ENCODE measurements at regions not wholly inside any gene's neighbourhood (a gene's known extent, or its start where the extent isn't known, plus 50 kb on each side); places are given as distances from the start of the nearest gene placed in this dataset.
"Not testable (repeated sequence)": the region's sequence is repeated elsewhere in the genome, so short reads cannot be mapped to it uniquely, and the experiment has no call there.

DNA sequence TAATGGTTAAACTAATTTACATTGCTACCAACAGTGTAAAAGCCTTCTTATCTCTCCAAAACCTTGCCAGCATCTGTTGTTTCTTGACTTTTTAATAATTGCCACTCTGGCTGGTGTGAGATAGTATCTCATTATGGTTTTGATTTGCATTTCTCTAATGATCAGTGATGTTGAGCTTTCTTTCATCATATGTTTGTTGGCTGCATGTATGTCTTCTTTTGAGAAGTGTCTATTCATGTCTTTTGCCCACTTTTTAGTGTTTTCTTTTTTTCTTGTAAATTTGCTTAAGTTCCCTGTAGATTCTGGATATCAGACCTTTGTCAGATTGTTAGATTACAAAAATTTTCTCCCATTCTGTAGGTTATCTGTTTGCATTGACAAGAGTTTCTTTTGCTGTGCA, 77.0 kb upstream of the MANSC4 start:
- TF ChIP-seq CTCF (conservative IDR thresholded peaks at IDR 0.05; ENCODE audit: low read length); EZH2phosphoT487 (IDR thresholded peaks at IDR 0.05; ENCODE audit: borderline replicate concordance, low read depth, low read length): not testable (repeated sequence)

Measured in OCI-LY7 (cell line).